ENCODE measurements at regions not wholly inside any gene's neighbourhood (a gene's known extent, or its start where the extent isn't known, plus 50 kb on each side); places are given as distances from the start of the nearest gene placed in this dataset.

DNA sequence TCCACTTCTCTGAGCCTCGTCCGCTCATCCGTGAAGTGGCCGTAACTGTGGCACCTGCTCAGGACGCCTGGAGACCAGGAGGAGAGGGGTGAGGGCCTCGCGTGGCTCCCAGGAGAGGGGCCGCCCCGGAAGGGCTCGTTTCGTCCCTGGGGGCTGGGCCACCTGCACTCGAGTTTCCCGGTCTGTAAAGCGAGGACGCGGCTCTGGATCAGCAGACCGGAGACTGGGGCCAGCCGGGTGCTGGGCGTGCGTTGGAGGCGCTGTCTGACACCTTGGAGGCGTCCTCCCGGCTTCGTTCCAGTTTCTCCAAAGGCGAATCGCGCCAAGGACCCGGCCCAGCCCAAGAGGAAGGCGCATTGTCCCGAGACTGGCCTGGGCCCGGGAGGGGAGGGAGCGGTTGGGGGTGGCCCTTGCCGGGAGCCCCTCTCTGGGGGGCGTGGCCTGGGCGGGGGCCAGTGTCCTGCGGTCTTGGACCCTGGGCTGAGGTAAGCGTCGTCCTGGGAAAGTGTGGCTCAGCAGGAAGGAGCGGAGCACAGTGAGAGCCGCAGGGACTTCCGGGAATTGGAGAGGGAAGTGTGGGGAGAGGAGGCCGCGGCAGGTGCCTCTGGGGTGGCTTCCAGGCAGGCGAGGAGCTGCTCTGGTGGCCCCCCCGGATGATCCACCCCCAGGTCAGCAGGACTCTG, 89.6 kb downstream of the FOXL3 start:
- intact Hi-C loops (cut with DNase I), result no loop called here
- DNase-seq (peak; percentile 50), ATAC-seq (peak; percentile 31 to 52)

DNA sequence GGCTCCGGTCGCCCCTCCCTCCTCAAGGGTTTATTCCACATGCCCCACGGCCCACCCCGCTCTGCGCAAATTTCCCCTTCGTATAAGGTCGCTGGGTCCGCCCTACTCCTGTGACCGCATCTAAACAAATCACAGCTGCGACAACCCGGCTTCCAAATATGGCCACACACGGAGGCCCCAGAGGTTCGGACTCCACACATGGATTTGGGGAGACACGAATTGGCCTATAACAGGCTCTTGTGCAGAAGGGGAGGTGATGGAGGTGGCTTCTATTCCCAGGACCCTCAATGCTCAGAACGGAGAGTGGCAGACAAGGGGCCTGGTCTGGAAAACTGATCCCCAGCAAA, 90.1 kb downstream of the FOXL3 start:
- DNase-seq, result no peak
- ATAC-seq, result no peak
- intact Hi-C loops (cut with DNase I), result no loop called here

GRCh38 chr7:380711-381210, 90.8 kb downstream of the FOXL3 start:
- intact Hi-C loops (cut with DNase I), result no loop called here
- ATAC-seq (no peak), DNase-seq (peak; percentile 11)

GRCh38 chr7:381211-382042, 91.5 kb downstream of the FOXL3 start:
- intact Hi-C loops (cut with DNase I), result no loop called here
- no peak for ATAC-seq
- DNase-seq, result peak; percentile 18

DNA sequence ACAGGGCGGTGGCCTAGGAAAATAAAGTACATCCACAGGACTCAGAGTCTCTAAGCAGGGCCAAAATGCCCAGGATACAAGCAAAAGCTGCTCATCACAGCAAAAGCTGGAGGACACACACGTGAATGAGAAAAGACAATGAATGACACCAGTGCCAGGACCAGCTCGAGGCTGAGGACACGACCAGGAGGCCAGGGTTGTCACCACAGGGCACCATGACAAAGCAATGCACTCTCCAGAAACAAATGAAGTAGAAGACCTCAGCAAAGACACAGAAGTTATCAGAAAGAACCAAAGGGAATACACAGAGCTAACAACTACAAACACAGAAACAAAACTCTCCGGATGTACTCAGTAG, 92.1 kb downstream of the FOXL3 start:
- intact Hi-C loops (cut with DNase I), result no loop called here
- no peak for ATAC-seq
- peak; percentile 9 for DNase-seq

GRCh38 chr7:386385-386784, 96.4 kb downstream of the FOXL3 start:
- DNase-seq (no peak), ATAC-seq (no peak)
- intact Hi-C loops (cut with DNase I), result no loop called here

DNA sequence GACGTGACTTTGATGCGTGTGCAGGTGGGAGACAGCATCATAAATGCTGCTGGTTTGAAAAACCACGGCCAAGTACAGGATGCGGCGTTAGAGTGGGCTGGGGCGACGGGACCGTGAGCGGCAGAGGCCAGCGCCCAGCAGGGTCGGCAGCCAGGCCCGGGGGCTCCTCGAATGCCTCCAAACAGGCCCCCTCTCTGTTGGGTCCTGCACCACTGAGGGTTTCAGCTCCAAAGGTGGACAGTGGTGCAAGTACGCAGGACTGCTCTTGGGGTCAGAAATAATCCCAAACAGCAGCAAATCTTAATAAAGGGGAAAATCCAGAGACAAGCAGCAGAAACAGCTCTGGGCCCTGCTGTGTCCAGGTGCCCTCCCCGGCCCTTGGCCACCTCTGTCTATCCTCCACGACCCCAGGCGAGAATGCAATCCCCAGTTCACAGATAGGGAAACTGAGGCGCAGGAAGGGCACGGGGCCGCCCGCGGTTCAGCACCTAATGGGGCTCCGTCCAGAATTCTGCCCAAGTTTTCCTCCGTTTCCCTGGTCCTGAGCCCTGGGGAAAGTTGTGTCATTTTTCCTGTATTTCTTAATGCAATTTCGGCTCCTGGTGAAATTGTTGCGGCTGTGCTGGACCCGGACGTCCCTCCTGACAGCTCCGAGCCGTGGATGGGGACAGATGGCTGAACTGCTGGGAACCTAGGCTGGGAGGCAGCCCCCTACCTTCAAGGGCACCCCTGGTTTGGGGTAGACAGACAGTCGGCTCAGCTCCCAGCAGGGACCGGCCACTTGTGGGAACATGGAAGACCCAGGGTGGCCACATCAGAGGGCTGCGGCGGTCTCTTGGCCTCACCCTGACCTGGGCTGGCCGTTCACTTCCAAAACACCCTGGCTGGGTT, 97.4 kb downstream of the FOXL3 start:
- intact Hi-C loops (cut with DNase I), result no loop called here
- DNase-seq (peak; percentile 12), ATAC-seq (no peak)

DNA sequence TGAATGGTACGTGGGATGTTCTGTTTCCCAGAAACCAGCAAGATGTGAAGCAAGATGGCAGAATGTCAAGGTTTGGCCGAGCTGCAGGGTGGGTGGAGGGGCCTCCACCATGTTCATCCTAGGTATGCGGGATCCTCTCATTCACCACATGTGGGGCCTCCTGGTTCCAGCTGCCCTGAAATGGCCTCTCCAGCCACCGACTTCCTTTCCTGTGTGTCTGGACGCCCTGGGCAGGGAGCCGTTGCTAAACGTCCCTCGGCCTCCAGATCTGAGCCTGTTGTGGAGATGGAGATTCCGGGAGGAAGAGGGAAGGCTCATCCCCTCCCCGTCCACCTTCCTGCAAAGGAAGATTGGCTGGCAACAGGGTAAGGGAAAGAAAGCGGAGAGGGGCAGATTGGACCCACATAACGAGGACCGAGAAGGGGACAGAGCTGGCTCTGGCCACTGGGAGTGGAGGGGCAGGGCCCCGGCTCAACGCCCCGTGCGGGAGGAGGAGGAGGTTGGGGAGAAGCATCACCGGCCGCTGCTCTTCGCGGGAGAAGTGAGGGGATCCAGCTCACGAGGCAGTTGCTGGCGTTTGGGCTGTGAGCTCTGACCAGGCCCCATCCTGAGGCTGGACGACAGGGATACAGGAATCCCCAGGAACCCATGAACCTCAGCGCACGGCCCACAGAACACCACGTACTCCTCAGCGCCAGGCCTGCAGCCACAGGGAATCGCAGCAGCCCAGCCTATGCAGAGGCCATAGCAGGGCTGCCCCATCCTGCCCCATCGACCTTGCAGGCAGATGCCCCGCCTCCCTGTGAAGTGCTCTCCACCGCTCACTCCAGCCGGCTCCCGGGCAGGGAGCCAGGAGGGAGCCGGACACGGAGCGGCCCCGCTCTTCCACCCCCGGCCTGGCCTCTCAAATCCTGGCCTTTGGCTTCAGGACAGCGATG, 98.3 kb downstream of the FOXL3 start:
- intact Hi-C loops (cut with DNase I), result no loop called here
- DNase-seq (peak; percentile 26), ATAC-seq (peak; percentile 37 to 41)

DNA sequence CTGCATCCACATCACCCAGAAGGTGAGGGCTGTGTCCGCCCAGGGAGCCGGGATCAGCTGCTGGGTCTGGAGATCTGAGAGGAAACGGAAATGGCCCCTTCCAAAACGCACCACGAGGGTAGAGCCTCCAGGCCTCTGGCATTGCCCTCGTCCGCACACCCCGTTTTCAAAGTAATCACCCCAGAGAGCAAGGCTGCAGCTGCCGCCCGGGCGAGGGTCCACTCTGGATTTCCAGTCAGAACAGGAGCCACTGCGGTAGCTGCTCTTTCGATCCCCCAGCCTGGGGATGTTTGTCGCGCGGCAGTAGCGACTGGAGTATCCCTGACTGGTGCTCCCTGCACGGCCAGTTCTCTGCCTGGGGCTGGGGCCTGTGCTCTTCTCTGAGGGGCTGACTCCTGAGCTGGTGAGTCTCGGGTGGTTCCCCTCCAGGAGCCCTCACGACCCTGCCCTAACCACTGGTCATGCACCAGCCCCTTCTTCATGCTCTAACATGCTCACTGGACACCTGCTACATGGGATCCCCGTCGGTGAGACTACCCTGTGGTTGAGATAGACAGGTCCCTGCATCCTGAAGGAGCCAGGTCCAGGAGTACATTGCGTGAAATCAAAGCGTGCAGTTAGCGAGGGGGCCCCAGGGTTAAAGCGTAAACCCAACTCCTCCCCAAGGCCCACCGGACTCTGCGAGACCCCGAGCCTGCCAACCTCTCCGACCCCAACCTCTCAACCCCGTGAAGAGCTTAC, 99.2 kb downstream of the FOXL3 start:
- no peak for ATAC-seq
- intact Hi-C loops (cut with DNase I), result no loop called here
- DNase-seq, result no peak

GRCh38 chr7:389911-390601, 100.1 kb downstream of the FOXL3 start:
- peak; percentile 18 for DNase-seq
- intact Hi-C loops (cut with DNase I), result no loop called here

DNA sequence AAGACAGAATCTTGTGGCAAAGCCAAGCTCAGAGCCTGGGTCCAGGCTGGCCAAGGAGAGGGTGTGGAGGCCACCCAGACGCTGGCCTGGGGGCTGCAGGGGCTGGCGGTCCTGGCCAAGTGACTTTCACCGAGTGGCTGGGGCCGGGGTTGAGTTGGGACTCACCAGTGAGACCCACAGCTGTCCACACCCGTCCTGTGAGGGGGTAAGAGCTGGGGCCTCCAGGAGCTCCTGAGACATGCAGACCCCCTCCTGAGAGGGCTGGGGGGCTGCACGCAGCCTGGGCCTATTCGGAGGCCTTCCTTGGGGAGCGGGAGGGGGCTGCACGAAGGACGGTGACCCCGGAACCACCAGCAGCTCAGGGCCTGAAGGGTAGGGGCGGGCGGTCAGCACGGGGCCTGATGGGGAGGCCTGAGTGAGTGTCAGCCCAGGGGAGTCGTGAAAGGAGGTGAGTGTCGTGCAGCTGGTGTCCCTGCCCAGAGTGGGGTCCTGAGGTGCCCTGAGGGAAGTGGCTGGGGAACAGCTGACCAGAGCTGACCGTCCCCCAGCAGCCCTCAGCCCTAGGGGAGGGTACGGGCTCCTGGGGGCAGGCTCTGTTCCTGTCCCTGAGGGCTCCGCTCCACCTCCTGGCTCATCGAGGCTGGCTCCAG, 100.9 kb downstream of the FOXL3 start:
- intact Hi-C loops (cut with DNase I), result no loop called here
- ATAC-seq (no peak), DNase-seq (no peak)

More at GRCh38 chr7:389911-390601, 100.1 kb downstream of the FOXL3 start:
- no peak for ATAC-seq

DNA sequence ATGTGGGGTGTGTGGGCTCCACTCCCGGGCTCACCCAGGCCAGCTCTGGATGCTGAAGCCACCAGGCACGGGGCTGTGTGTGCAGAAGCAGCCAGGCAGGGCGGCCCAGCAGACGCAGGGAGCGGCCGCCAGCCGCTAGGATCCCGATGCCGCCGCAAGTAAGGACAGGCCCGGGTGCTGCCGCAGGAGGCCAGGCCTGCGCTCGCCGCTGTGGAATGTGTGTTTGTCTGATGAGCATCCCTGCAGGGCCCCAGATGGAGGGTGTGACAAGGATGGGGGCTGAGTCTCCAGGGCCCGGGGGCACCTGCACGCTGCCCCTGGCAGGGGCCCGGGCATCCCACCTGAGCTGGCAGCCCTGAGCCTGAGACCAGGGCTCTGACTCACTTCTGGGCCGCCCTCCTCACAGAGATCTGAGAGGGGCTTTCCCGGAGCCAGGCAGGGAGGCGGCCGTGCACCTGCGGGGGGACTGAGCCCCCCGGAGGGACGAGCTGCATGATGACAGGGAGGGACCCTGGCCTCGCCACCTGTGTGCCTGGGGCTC, 101.5 kb downstream of the FOXL3 start:
- DNase-seq (peak; percentile 17), ATAC-seq (no peak)
- intact Hi-C loops (cut with DNase I), result no loop called here

GRCh38 chr7:391961-392524, 102.1 kb downstream of the FOXL3 start:
- DNase-seq (peak; percentile 14), ATAC-seq (no peak)
- intact Hi-C loops (cut with DNase I), result no loop called here

- ATAC-seq (no peak), DNase-seq (no peak)
- intact Hi-C loops (cut with DNase I), result no loop called here
Measured at GRCh38 chr7:392822-393221, 102.9 kb downstream of the FOXL3 start.

- intact Hi-C loops (cut with DNase I), result no loop called here
- no peak for ATAC-seq
Measured at GRCh38 chr7:395643-396042, 105.7 kb downstream of the FOXL3 start.

GRCh38 chr7:398888-399287, 108.9 kb downstream of the FOXL3 start:
- ATAC-seq, result no peak
- intact Hi-C loops (cut with DNase I), result no loop called here
- DNase-seq, result no peak

More at GRCh38 chr7:395643-396042, 105.7 kb downstream of the FOXL3 start:
- no peak for DNase-seq
